ENCODE measurements at regions not wholly inside any gene's neighbourhood (a gene's known extent, or its start where the extent isn't known, plus 50 kb on each side); places are given as distances from the start of the nearest gene placed in this dataset.
"Not testable (repeated sequence)": the region's sequence is repeated elsewhere in the genome, so short reads cannot be mapped to it uniquely, and the experiment has no call there.

- no peak overlapping the region for H3K27ac ChIP-seq
- no peaks in the 10 kb centered on the region for H3K9me3 ChIP-seq (ENCODE audit: severe bottlenecking)
- no peak for TF ChIP-seq CTCF (IDR thresholded peaks at IDR 0.05; ENCODE audit: low read depth, low read length)
- no peak overlapping the region for H3K4me3 ChIP-seq (ENCODE audit: low read depth, low read length)
- H3K27me3 ChIP-seq (ENCODE audit: insufficient read depth, low read depth, severe bottlenecking) = no peaks in the 10 kb centered on the region
- H3K36me3 ChIP-seq = no peaks in the 10 kb centered on the region
- DNase-seq = no peak
These were observed 356.6 kb upstream of the NPAP1 start for GRCh38 chr15:24318981-24319380.

GRCh38 chr15:24324096-24324495, 351.5 kb upstream of the NPAP1 start:
- H3K36me3 ChIP-seq; H3K4me3 ChIP-seq (ENCODE audit: low read depth, low read length); H3K27ac ChIP-seq; H3K9me3 ChIP-seq (ENCODE audit: severe bottlenecking); H3K27me3 ChIP-seq (ENCODE audit: insufficient read depth, low read depth, severe bottlenecking); DNase-seq: not testable (repeated sequence)

- H3K4me3 ChIP-seq (ENCODE audit: low read depth, low read length); H3K27ac ChIP-seq; DNase-seq; H3K27me3 ChIP-seq (ENCODE audit: insufficient read depth, low read depth, severe bottlenecking); H3K9me3 ChIP-seq (ENCODE audit: severe bottlenecking); H3K36me3 ChIP-seq: not testable (repeated sequence)
These were observed 349.1 kb upstream of the NPAP1 start for GRCh38 chr15:24326513-24326912.

GRCh38 chr15:24331964-24332363, 343.6 kb upstream of the NPAP1 start:
- not testable (repeated sequence) for DNase-seq; H3K9me3 ChIP-seq (ENCODE audit: severe bottlenecking); H3K27ac ChIP-seq; H3K36me3 ChIP-seq; H3K27me3 ChIP-seq (ENCODE audit: insufficient read depth, low read depth, severe bottlenecking); H3K4me3 ChIP-seq (ENCODE audit: low read depth, low read length)

- not testable (repeated sequence) for H3K27ac ChIP-seq; H3K9me3 ChIP-seq (ENCODE audit: severe bottlenecking); H3K36me3 ChIP-seq; DNase-seq; H3K4me3 ChIP-seq (ENCODE audit: low read depth, low read length); H3K27me3 ChIP-seq (ENCODE audit: insufficient read depth, low read depth, severe bottlenecking)
These were observed 333.7 kb upstream of the NPAP1 start for GRCh38 chr15:24341876-24342275.

- DNase-seq; H3K4me3 ChIP-seq (ENCODE audit: low read depth, low read length); H3K36me3 ChIP-seq; H3K27me3 ChIP-seq (ENCODE audit: insufficient read depth, low read depth, severe bottlenecking); H3K9me3 ChIP-seq (ENCODE audit: severe bottlenecking); H3K27ac ChIP-seq: not testable (repeated sequence)
These were observed 322.8 kb upstream of the NPAP1 start for GRCh38 chr15:24352777-24353176.

- not testable (repeated sequence) for H3K9me3 ChIP-seq (ENCODE audit: severe bottlenecking); H3K27me3 ChIP-seq (ENCODE audit: insufficient read depth, low read depth, severe bottlenecking); H3K36me3 ChIP-seq
These were observed 294.5 kb upstream of the NPAP1 start for GRCh38 chr15:24381103-24381502.

GRCh38 chr15:24385258-24385657, 290.3 kb upstream of the NPAP1 start:
- H3K9me3 ChIP-seq (ENCODE audit: severe bottlenecking); H3K27me3 ChIP-seq (ENCODE audit: insufficient read depth, low read depth, severe bottlenecking); H3K4me3 ChIP-seq (ENCODE audit: low read depth, low read length); H3K36me3 ChIP-seq; DNase-seq; H3K27ac ChIP-seq: not testable (repeated sequence)

More at GRCh38 chr15:24381103-24381502, 294.5 kb upstream of the NPAP1 start:
- H3K27ac ChIP-seq; H3K4me3 ChIP-seq (ENCODE audit: low read depth, low read length); DNase-seq: not testable (repeated sequence)

- Histone ChIP-seq H3K27me3 (ENCODE audit: insufficient read depth, low read depth, severe bottlenecking) (peaks cover 5% of the 10 kb centered on the region), H3K4me3 (ENCODE audit: low read depth, low read length) (no peak overlapping the region), H3K9me3 (ENCODE audit: severe bottlenecking) (no peaks in the 10 kb centered on the region), H3K36me3 (no peaks in the 10 kb centered on the region), H3K27ac (no peak overlapping the region)
- DNase-seq = no peak
- TF ChIP-seq CTCF (IDR thresholded peaks at IDR 0.05; ENCODE audit: low read depth, low read length) = no peak
These were observed 281.3 kb upstream of the NPAP1 start for GRCh38 chr15:24394303-24394702.

GRCh38 chr15:24412649-24413048, 262.9 kb upstream of the NPAP1 start:
- DNase-seq; H3K9me3 ChIP-seq (ENCODE audit: severe bottlenecking); H3K27ac ChIP-seq; H3K27me3 ChIP-seq (ENCODE audit: insufficient read depth, low read depth, severe bottlenecking); H3K4me3 ChIP-seq (ENCODE audit: low read depth, low read length); H3K36me3 ChIP-seq: not testable (repeated sequence)

GRCh38 chr15:24426286-24427054, 249.1 kb upstream of the NPAP1 start:
- not testable (repeated sequence) for H3K9me3 ChIP-seq (ENCODE audit: severe bottlenecking); H3K27ac ChIP-seq; H3K27me3 ChIP-seq (ENCODE audit: insufficient read depth, low read depth, severe bottlenecking); H3K36me3 ChIP-seq; H3K4me3 ChIP-seq (ENCODE audit: low read depth, low read length); DNase-seq

GRCh38 chr15:24427055-24427400, 248.5 kb upstream of the NPAP1 start:
- H3K27me3 ChIP-seq (ENCODE audit: insufficient read depth, low read depth, severe bottlenecking); DNase-seq; H3K27ac ChIP-seq; H3K4me3 ChIP-seq (ENCODE audit: low read depth, low read length); H3K9me3 ChIP-seq (ENCODE audit: severe bottlenecking); H3K36me3 ChIP-seq: not testable (repeated sequence)

GRCh38 chr15:24435075-24435820, 240.3 kb upstream of the NPAP1 start:
- H3K36me3 ChIP-seq; H3K27me3 ChIP-seq (ENCODE audit: insufficient read depth, low read depth, severe bottlenecking); H3K9me3 ChIP-seq (ENCODE audit: severe bottlenecking); H3K27ac ChIP-seq; H3K4me3 ChIP-seq (ENCODE audit: low read depth, low read length); DNase-seq: not testable (repeated sequence)
